CD14-positive monocyte (primary cell): ENCODE measurements at regions not wholly inside any gene's neighbourhood (a gene's known extent, or its start where the extent isn't known, plus 50 kb on each side); places are given as distances from the start of the nearest gene placed in this dataset.
"Not testable (repeated sequence)": the region's sequence is repeated elsewhere in the genome, so short reads cannot be mapped to it uniquely, and the experiment has no call there.

Experiments
- DNase-seq, 3 donors: peaks; one replicate each; pipeline ENCODE4 v3.0.0-alpha.2; 2011 to 2022
- H2AFZ ChIP-seq: 2 replicates; pipeline ENCODE4 v1.6.0; 2012; ENCODE audit warnings: mild to moderate bottlenecking, low read depth, low read length, inconsistent platforms; ENCODE audit not compliant: insufficient read depth, poor library complexity, severe bottlenecking
- H3K27ac ChIP-seq, 2 donors: 1 replicate in 1 of 2; 2 replicates in 1 of 2; pipeline ENCODE4 v1.5.1; 2012 to 2013; ENCODE audit warnings: low read length in 2 of 2, control low read depth in 1 of 2, inconsistent platforms in 1 of 2, low read depth in 1 of 2, mild to moderate bottlenecking in 1 of 2
- H3K27me3 ChIP-seq, 2 donors: one replicate each; pipeline versions ENCODE4 v1.6.0 to v1.6.1; 2011 to 2013; ENCODE audit warnings: low read length in 2 of 2; ENCODE audit not compliant: control insufficient read depth in 2 of 2, insufficient read depth in 2 of 2
- H3K36me3 ChIP-seq, 2 donors: replicated peaks in 1 of 2; 1 replicate in 1 of 2; 2 replicates in 1 of 2; pipeline versions ENCODE4 v1.5.1 to v1.6.1; 2012 to 2013; ENCODE audit warnings: low read length in 2 of 2, control low read depth in 1 of 2, inconsistent platforms in 1 of 2, mild to moderate bottlenecking in 1 of 2; ENCODE audit not compliant: insufficient read depth in 2 of 2, control insufficient read depth in 1 of 2
- H3K4me1 ChIP-seq, 2 donors: 1 replicate in 1 of 2; 2 replicates in 1 of 2; pipeline versions ENCODE4 v1.5.1 to v1.6.1; 2012 to 2013; ENCODE audit warnings: low read length in 2 of 2, control low read depth in 1 of 2, inconsistent platforms in 1 of 2, mild to moderate bottlenecking in 1 of 2, moderate library complexity in 1 of 2; ENCODE audit not compliant: insufficient read depth in 2 of 2, control insufficient read depth in 1 of 2
- H3K4me2 ChIP-seq: replicated peaks from 2 replicates; pipeline ENCODE3; 2012; ENCODE audit warnings: low read length, moderate library complexity, mild to moderate bottlenecking; ENCODE audit not compliant: poor library complexity, severe bottlenecking; ENCODE audit errors: extremely low read depth
- H3K4me3 ChIP-seq, 3 experiments: fragments of 200-600 bp in 1 of 3; sonication (generic) in 1 of 3; replicated peaks in 1 of 3; 1 replicate in 2 of 3; 2 replicates in 1 of 3; pipeline ENCODE4 v1.5.1; 2011 to 2013; ENCODE audit warnings: low read length in 3 of 3, mild to moderate bottlenecking in 3 of 3, control low read depth in 2 of 3, low read depth in 2 of 3, inconsistent platforms in 1 of 3, moderate library complexity in 1 of 3
- H3K79me2 ChIP-seq: 2 replicates; pipeline ENCODE4 v1.6.0; 2012; ENCODE audit warnings: mild to moderate bottlenecking, control low read depth, inconsistent platforms, low read length, moderate library complexity; ENCODE audit not compliant: insufficient read depth
- H3K9ac ChIP-seq: 2 replicates; pipeline ENCODE4 v1.6.0; 2017; ENCODE audit warnings: low read length, mild to moderate bottlenecking; ENCODE audit not compliant: insufficient read depth, poor library complexity, severe bottlenecking
- H3K9me3 ChIP-seq, 2 donors: replicated peaks in 1 of 2; 1 replicate in 1 of 2; 2 replicates in 1 of 2; pipeline versions ENCODE4 v1.5.1 to v1.6.1; 2012 to 2013; ENCODE audit warnings: low read length in 2 of 2, control low read depth in 1 of 2; ENCODE audit not compliant: control insufficient read depth in 1 of 2, insufficient read depth in 1 of 2
- H4K20me1 ChIP-seq: 2 replicates; pipeline ENCODE4 v1.6.0; 2012; ENCODE audit warnings: mild to moderate bottlenecking, low read length, control low read depth, moderate library complexity; ENCODE audit not compliant: insufficient read depth
- H3K27ac Mint-ChIP-seq, 7 donors: one replicate each; pipeline ENCODE4 v1.8.0; 2020; ENCODE audit warnings: mild to moderate bottlenecking in 7 of 7, mixed read lengths in 7 of 7, moderate library complexity in 6 of 7, inconsistent platforms in 2 of 7
- H3K27me3 Mint-ChIP-seq, 3 donors: one replicate each; pipeline ENCODE4 v1.8.0; 2021 to 2022; ENCODE audit warnings: low read depth in 3 of 3, mild to moderate bottlenecking in 3 of 3, mixed read lengths in 3 of 3, moderate library complexity in 3 of 3, inconsistent platforms in 1 of 3
- H3K36me3 Mint-ChIP-seq, 2 donors: one replicate each; pipeline ENCODE4 v1.8.0; 2020; ENCODE audit warnings: mixed read lengths in 2 of 2, inconsistent platforms in 1 of 2, mild to moderate bottlenecking in 1 of 2
- H3K4me1 Mint-ChIP-seq: one replicate; pipeline ENCODE4 v1.8.0; 2020; ENCODE audit warnings: mild to moderate bottlenecking, mixed read lengths
- H3K4me3 Mint-ChIP-seq, 2 donors: one replicate each; pipeline ENCODE4 v1.8.0; 2020; ENCODE audit warnings: mild to moderate bottlenecking in 2 of 2, mixed read lengths in 2 of 2, moderate library complexity in 1 of 2
- H3K9me3 Mint-ChIP-seq, 7 donors: one replicate each; pipeline ENCODE4 v1.8.0; 2020 to 2022; ENCODE audit warnings: mixed read lengths in 7 of 7, mild to moderate bottlenecking in 6 of 7, moderate library complexity in 6 of 7, inconsistent platforms in 2 of 7
- WGBS: methylation state at CpG from one replicate; pipeline ENCODE4 v1.1.5; 2013; ENCODE audit warnings: missing lambda C conversion rate; ENCODE audit not compliant: insufficient coverage; 5-methylcytosine and 5-hydroxymethylcytosine counted together
- intact Hi-C, 2 donors: fragments of 100-400 bp; cut with micrococcal nuclease; formaldehyde crosslinking; loops; one replicate each; pipeline versions ENCODE4 v1.15.0 to v1.15.1; 2023
- TF ChIP-seq, protein P1 (sequence below): fragments of 200-600 bp; IDR thresholded peaks from one replicate; pipeline ENCODE4 v1.8.0; 2022; ENCODE audit warnings: antibody characterized with exemption, mild to moderate bottlenecking

DNA sequence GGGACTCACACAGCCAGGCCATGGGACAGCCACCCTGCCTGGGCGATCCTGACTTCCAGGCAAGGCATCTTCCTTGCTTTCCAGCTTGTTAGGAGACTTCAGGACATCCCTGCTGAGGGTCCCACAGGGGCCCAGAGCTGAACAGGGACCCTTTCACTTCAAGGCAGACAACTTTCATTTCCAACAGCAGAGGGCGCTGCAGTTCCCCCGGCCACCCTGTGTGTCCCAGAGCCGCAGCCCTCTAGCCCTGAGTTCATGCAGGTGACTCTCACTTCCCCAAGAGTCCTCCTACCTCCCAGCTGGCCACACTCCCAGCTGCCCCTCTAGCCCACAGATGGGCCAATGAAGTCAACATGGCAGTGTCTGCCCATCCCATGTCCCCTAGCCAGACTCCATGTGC is 1556.0 kb downstream of the FOXD4L5 start:
- H2AFZ ChIP-seq, H3K4me3 Mint-ChIP-seq, H3K27ac ChIP-seq, DNase-seq, H3K79me2 ChIP-seq, H3K27me3 Mint-ChIP-seq, H3K4me3 ChIP-seq, H3K36me3 ChIP-seq, intact Hi-C loops, H4K20me1 ChIP-seq, H3K4me1 Mint-ChIP-seq, H3K27me3 ChIP-seq, H3K27ac Mint-ChIP-seq, H3K4me1 ChIP-seq, H3K36me3 Mint-ChIP-seq, H3K4me2 ChIP-seq, H3K9ac ChIP-seq: not testable (repeated sequence)
- H3K9me3 ChIP-seq, result peaks cover 10 to 34% of the 10 kb centered on the region in 2 donors
- peaks cover 0 to 19% (median 9%) of the 10 kb centered on the region in 7 donors for H3K9me3 Mint-ChIP-seq
- WGBS, result 63% methylated on average over 4 of the region's 4 CpGs

DNA sequence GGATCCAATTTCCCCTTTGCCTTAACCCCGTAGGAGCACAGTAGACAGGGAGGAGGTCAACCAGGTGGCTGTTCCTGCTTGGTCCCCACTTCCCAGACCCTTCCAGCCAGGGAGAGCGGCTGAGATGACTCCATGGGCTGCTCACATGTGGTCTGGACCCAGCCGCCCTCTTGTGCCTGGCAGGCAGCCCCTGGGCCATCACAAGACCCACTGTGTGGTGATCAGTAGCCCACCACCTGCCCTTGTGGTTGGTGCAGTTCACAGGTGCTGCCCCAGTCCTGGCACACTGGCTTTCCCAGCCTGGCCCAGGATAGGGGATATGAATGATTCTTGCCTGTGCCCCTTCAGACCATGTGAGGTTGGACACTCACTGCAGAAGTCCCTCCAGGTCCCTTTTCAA is 1556.7 kb downstream of the FOXD4L5 start:
- TF ChIP-seq, protein P1, sequence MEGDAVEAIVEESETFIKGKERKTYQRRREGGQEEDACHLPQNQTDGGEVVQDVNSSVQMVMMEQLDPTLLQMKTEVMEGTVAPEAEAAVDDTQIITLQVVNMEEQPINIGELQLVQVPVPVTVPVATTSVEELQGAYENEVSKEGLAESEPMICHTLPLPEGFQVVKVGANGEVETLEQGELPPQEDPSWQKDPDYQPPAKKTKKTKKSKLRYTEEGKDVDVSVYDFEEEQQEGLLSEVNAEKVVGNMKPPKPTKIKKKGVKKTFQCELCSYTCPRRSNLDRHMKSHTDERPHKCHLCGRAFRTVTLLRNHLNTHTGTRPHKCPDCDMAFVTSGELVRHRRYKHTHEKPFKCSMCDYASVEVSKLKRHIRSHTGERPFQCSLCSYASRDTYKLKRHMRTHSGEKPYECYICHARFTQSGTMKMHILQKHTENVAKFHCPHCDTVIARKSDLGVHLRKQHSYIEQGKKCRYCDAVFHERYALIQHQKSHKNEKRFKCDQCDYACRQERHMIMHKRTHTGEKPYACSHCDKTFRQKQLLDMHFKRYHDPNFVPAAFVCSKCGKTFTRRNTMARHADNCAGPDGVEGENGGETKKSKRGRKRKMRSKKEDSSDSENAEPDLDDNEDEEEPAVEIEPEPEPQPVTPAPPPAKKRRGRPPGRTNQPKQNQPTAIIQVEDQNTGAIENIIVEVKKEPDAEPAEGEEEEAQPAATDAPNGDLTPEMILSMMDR, result no peak
- H4K20me1 ChIP-seq, result no peaks in the 10 kb centered on the region
- Mint-ChIP-seq H3K27ac (no peak overlapping the region), H3K9me3 (peaks cover 0 to 19% (median 9%) of the 10 kb centered on the region in 7 donors), H3K36me3 (no peaks in the 10 kb centered on the region), H3K27me3 (no peaks in the 10 kb centered on the region), H3K4me3 (no peak overlapping the region), H3K4me1 (no peaks in the 10 kb centered on the region)
- H2AFZ ChIP-seq, result no peak overlapping the region
- no peak for DNase-seq
- H3K36me3 ChIP-seq, result no peaks in the 10 kb centered on the region
- peaks cover 10 to 38% of the 10 kb centered on the region in 2 donors for H3K9me3 ChIP-seq
- no peaks in the 10 kb centered on the region for H3K79me2 ChIP-seq
- WGBS, result 79% methylated on average over 2 of the region's 3 CpGs
- H3K27ac ChIP-seq, result no peak overlapping the region
- no peak overlapping the region for H3K9ac ChIP-seq
- no peaks in the 10 kb centered on the region for H3K4me1 ChIP-seq
- intact Hi-C loops, result no loop called here
- no peak overlapping the region for H3K4me3 ChIP-seq
- no peaks in the 10 kb centered on the region for H3K27me3 ChIP-seq
- no peak overlapping the region for H3K4me2 ChIP-seq

DNA sequence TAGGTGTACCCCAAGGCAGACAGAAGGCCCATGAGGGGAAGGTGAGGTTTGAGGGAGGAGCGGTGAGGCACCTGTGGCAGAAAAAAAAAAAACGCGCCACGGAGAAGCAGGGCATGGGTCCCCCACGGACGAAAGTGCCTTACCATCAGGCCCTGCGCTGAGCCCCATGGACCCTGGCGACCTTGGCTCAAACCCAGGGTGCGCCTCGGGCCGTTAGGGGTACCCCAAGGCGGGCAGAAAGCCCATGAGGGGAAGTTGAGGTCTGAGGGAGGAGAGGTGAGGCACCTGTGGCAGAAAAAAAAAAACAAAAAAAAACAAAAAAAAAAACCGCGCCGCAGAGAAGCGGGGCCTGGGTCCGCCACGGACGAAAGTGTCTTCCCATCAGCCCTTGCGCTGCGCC is 1576.7 kb downstream of the FOXD4L5 start:
- H3K27me3 ChIP-seq, DNase-seq, H3K9ac ChIP-seq, H3K36me3 Mint-ChIP-seq, H3K4me1 Mint-ChIP-seq, H3K27ac ChIP-seq, H3K4me3 ChIP-seq, H3K4me2 ChIP-seq, H3K4me3 Mint-ChIP-seq, H4K20me1 ChIP-seq, H2AFZ ChIP-seq, H3K4me1 ChIP-seq, H3K79me2 ChIP-seq, H3K36me3 ChIP-seq, intact Hi-C loops, H3K27me3 Mint-ChIP-seq, H3K27ac Mint-ChIP-seq: not testable (repeated sequence)
- peaks cover 9 to 66% of the 10 kb centered on the region in 2 donors for H3K9me3 ChIP-seq
- H3K9me3 Mint-ChIP-seq, result peaks cover 11 to 54% (median 35%) of the 10 kb centered on the region in 7 donors
- 55% methylated on average over 8 of the region's 21 CpGs for WGBS

DNA sequence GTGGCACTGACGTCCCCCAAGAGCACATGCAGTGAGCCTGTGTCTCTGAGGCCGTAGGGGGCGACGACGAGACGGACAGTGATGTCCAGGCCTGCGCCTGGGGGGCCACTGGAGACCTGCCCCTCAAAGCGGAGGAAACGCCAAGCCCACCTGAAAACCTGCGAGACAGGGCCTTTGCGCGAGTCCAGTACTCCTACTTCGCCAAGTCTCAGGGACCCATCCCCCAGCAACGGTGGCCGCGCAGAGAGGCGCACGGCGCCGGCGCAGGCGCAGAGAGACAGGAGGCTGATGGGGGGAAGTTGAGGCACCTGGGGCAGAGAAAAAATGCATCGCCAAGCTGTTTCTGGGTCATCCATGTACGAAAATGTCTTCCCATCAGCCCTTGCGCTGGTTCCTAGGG is 1580.6 kb downstream of the FOXD4L5 start:
- H3K79me2 ChIP-seq, H4K20me1 ChIP-seq, H3K9ac ChIP-seq, H3K27me3 Mint-ChIP-seq, H3K27ac ChIP-seq, H2AFZ ChIP-seq, intact Hi-C loops, H3K4me1 ChIP-seq, DNase-seq, H3K4me2 ChIP-seq, H3K27ac Mint-ChIP-seq, H3K27me3 ChIP-seq, H3K4me3 ChIP-seq, H3K36me3 Mint-ChIP-seq, H3K4me3 Mint-ChIP-seq, H3K36me3 ChIP-seq, H3K4me1 Mint-ChIP-seq: not testable (repeated sequence)
- peaks cover 14 to 59% of the 10 kb centered on the region in 2 donors for H3K9me3 ChIP-seq
- peaks cover 14 to 50% (median 37%) of the 10 kb centered on the region in 7 donors for H3K9me3 Mint-ChIP-seq
- WGBS, result 71% methylated on average over 17 of the region's 25 CpGs
